A549 (cell line): ENCODE measurements at regions not wholly inside any gene's neighbourhood (a gene's known extent, or its start where the extent isn't known, plus 50 kb on each side); places are given as distances from the start of the nearest gene placed in this dataset.

Source experiments
- EP300 ChIP-seq, 2 experiments: fragments of >200 bp; sonication (Bioruptor Twin); formaldehyde crosslinking; IDR thresholded peaks; 2 replicates in 1 of 2; 3 replicates in 1 of 2; pipeline ENCODE4 v1.6.1; 2016 to 2017
- MAFK ChIP-seq: fragments of 450-650 bp; IDR thresholded peaks from 2 replicates; pipeline ENCODE4 v1.6.1; 2014; ENCODE audit not compliant: partially characterized antibody
- POLR2A ChIP-seq: IDR thresholded peaks from 2 replicates; pipeline ENCODE4 v1.6.1; 2012; ENCODE audit warnings: mild to moderate bottlenecking, low read length
- RCOR1 ChIP-seq: fragments of 150-350 bp; IDR thresholded peaks from 2 replicates; pipeline ENCODE4 v1.6.1; 2014; ENCODE audit warnings: antibody characterized with exemption, low read length, low read depth
- SMC3 ChIP-seq: fragments of >200 bp; sonication (Bioruptor Twin); formaldehyde crosslinking; IDR thresholded peaks from 3 replicates; pipeline ENCODE4 v1.6.1; 2018; ENCODE audit warnings: inconsistent platforms
- TF ChIP-seq, protein P1 (sequence below): fragments of >200 bp; sonication (Bioruptor Twin); formaldehyde crosslinking; IDR thresholded peaks from 3 replicates; pipeline ENCODE4 v1.6.1; 2016
- TF ChIP-seq, protein P2 (sequence below): fragments of >200 bp; sonication (Bioruptor Twin); formaldehyde crosslinking; IDR thresholded peaks from 3 replicates; pipeline ENCODE4 v1.5.1; 2016
- TF ChIP-seq, protein P3 (sequence below): IDR thresholded peaks from 2 replicates; pipeline ENCODE4 v1.6.1; 2012

DNA sequence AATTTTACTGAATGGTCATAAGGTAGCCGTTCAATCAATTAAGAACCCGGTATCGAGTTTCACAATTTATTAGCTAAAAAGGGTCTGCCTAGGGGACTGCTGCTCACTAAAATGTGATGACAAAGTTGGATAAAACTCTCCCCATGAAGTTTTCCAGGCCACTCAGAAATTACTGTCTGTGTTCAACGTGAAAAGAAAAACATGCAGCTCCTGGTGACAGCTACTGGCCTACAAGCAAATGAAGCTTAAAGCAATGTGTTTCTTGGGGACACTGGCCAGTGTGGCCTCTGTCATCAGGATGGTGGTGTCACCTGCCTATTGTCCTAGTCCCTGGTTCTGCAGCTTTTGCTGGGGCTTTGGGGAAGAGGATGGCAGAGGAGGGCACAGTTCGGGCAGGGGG lies 222.6 kb downstream of the WDR11 start:
- TF ChIP-seq POLR2A: no peak
- no peak for TF ChIP-seq RCOR1
- no peak for TF ChIP-seq EP300 (IDR thresholded peaks at IDR 0.05)
- TF ChIP-seq, protein P1, sequence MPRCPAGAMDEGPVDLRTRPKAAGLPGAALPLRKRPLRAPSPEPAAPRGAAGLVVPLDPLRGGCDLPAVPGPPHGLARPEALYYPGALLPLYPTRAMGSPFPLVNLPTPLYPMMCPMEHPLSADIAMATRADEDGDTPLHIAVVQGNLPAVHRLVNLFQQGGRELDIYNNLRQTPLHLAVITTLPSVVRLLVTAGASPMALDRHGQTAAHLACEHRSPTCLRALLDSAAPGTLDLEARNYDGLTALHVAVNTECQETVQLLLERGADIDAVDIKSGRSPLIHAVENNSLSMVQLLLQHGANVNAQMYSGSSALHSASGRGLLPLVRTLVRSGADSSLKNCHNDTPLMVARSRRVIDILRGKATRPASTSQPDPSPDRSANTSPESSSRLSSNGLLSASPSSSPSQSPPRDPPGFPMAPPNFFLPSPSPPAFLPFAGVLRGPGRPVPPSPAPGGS: no peak
- no peak for TF ChIP-seq SMC3
- TF ChIP-seq, protein P2, sequence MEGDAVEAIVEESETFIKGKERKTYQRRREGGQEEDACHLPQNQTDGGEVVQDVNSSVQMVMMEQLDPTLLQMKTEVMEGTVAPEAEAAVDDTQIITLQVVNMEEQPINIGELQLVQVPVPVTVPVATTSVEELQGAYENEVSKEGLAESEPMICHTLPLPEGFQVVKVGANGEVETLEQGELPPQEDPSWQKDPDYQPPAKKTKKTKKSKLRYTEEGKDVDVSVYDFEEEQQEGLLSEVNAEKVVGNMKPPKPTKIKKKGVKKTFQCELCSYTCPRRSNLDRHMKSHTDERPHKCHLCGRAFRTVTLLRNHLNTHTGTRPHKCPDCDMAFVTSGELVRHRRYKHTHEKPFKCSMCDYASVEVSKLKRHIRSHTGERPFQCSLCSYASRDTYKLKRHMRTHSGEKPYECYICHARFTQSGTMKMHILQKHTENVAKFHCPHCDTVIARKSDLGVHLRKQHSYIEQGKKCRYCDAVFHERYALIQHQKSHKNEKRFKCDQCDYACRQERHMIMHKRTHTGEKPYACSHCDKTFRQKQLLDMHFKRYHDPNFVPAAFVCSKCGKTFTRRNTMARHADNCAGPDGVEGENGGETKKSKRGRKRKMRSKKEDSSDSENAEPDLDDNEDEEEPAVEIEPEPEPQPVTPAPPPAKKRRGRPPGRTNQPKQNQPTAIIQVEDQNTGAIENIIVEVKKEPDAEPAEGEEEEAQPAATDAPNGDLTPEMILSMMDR: no peak
- TF ChIP-seq, protein P3, sequence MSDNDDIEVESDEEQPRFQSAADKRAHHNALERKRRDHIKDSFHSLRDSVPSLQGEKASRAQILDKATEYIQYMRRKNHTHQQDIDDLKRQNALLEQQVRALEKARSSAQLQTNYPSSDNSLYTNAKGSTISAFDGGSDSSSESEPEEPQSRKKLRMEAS: no peak
- no peak for TF ChIP-seq MAFK
